HepG2 (cell line): ENCODE measurements at regions not wholly inside any gene's neighbourhood (a gene's known extent, or its start where the extent isn't known, plus 50 kb on each side); places are given as distances from the start of the nearest gene placed in this dataset.

Source experiments
- ATAC-seq: fragments of 200-7000 bp; cut with Tn5 transposase; 3 replicates; pipeline ENCODE4 v1.9.1; 2020; ENCODE audit warnings: mild to moderate bottlenecking, moderate library complexity
- BruUV-seq: library from RNA; stranded (reverse); fragments of 400-500 nt; replicated peaks from 2 replicates; lab custom pipeline; 2021; lab: Mats Ljungman, UMichigan
- CTCF ChIA-PET: fragments of 300-600 bp; formaldehyde crosslinking; extraction: SDS; loops from one replicate; lab custom pipeline; 2021; ENCODE audit warnings: low total read pairs, inconsistent platforms, low intra/inter-chr PET ratio; lab: Yijun Ruan, JAX
- POLR2A ChIA-PET: fragments of 350-600 bp; sonication (Branson Sonifier 250); formaldehyde crosslinking; loops from one replicate; lab custom pipeline; 2020; ENCODE audit warnings: antibody characterized with exemption, inconsistent platforms; lab: Yijun Ruan, JAX
- DNase-seq: peaks from one replicate; pipeline ENCODE4 v3.0.0-alpha.2; 2015; ENCODE audit warnings: low spot score
- FAIRE-seq: peaks from 3 replicates; lab custom pipeline; 2011; peaks lifted over from hg19 to GRCh38; lab: Jason Lieb, UNC
- H2AFZ ChIP-seq: one replicate; pipeline ENCODE4 v1.6.1; 2011; ENCODE audit warnings: low read length, inconsistent platforms
- H3K27ac ChIP-seq: fragments of 300-600 bp; 3 replicates; pipeline ENCODE4 v1.8.0; 2011; ENCODE audit warnings: mixed run types, mild to moderate bottlenecking, mixed read lengths, low read length, inconsistent platforms; ENCODE audit not compliant: insufficient read depth; ENCODE audit errors: extremely low read length
- H3K27me3 ChIP-seq, 2 experiments: fragments of 200-600 bp in 1 of 2; 2 replicates in 1 of 2; 3 replicates in 1 of 2; pipeline versions ENCODE4 v1.6.0 to v1.8.0; 2011; ENCODE audit warnings: low read length in 2 of 2, mild to moderate bottlenecking in 2 of 2, moderate library complexity in 2 of 2, inconsistent platforms in 1 of 2; ENCODE audit not compliant: insufficient read depth in 2 of 2, control insufficient read depth in 1 of 2
- H3K36me3 ChIP-seq, 2 experiments: fragments of 200-600 bp in 1 of 2; replicated peaks in 1 of 2; 2 replicates in 1 of 2; 3 replicates in 1 of 2; pipeline versions ENCODE4 v1.5.1 to v1.8.0; 2011; ENCODE audit warnings: low read length in 2 of 2, inconsistent platforms in 1 of 2; ENCODE audit not compliant: insufficient read depth in 2 of 2, control insufficient read depth in 1 of 2
- H3K4me1 ChIP-seq: 2 replicates; pipeline ENCODE4 v1.5.1; 2012; ENCODE audit warnings: low read length, inconsistent platforms; ENCODE audit not compliant: insufficient read depth
- H3K4me2 ChIP-seq: 2 replicates; pipeline ENCODE4 v1.6.0; 2011; ENCODE audit warnings: low read depth, low read length, inconsistent platforms
- H3K4me3 ChIP-seq, 3 experiments: fragments of 200-600 bp in 1 of 3; sonication (generic), shearing (Covaris generic) in 1 of 3; replicated peaks in 1 of 3; 2 replicates each; pipeline ENCODE4 v1.5.1; 2011 to 2016; ENCODE audit warnings: low read length in 3 of 3, inconsistent platforms in 2 of 3, low read depth in 2 of 3, mild to moderate bottlenecking in 2 of 3, control low read depth in 1 of 3, mixed read lengths in 1 of 3; ENCODE audit not compliant: insufficient read depth in 1 of 3
- H3K79me2 ChIP-seq: one replicate; pipeline ENCODE4 v1.6.1; 2011; ENCODE audit warnings: low read length, inconsistent platforms; ENCODE audit not compliant: insufficient read depth
- H3K9ac ChIP-seq: 2 replicates; pipeline ENCODE4 v1.6.0; 2011; ENCODE audit warnings: mild to moderate bottlenecking, low read depth, low read length, inconsistent platforms; ENCODE audit not compliant: insufficient read depth
- H3K9me3 ChIP-seq: 2 replicates; pipeline ENCODE4 v1.5.1; 2012; ENCODE audit warnings: mild to moderate bottlenecking, low read length
- H4K20me1 ChIP-seq: 2 replicates; pipeline ENCODE4 v1.6.0; 2011; ENCODE audit warnings: inconsistent platforms, mild to moderate bottlenecking, low read length, moderate library complexity; ENCODE audit not compliant: insufficient read depth
- FOSL1 ChIP-seq: sonication (generic); formaldehyde crosslinking; IDR thresholded peaks from 2 replicates; pipeline ENCODE4 v1.9.0; 2021; ENCODE audit warnings: missing genetic modification reagents, borderline replicate concordance
- NR2F6 ChIP-seq, 2 experiments: IDR thresholded peaks; 2 replicates each; pipeline ENCODE4 v1.6.1; 2016; ENCODE audit warnings: antibody characterized with exemption in 1 of 2, mild to moderate bottlenecking in 1 of 2
- WGBS: methylation state at CpG from one replicate; pipeline ENCODE4 v1.1.6; 2017; ENCODE audit warnings: low lambda C conversion rate; 5-methylcytosine and 5-hydroxymethylcytosine counted together
- in situ Hi-C: cut with HindIII; loops from 2 replicates; pipeline ENCODE4 v1.10.0; 2017; ENCODE audit warnings: low pct_unique_long_range_greater_than_20kb; ENCODE audit not compliant: extremely low pct_ligation_motif_present
- intact Hi-C: fragments of 100-400 bp; cut with micrococcal nuclease; formaldehyde crosslinking; loops from one replicate; pipeline ENCODE4 v1.10.0; 2022; ENCODE audit not compliant: unreplicated experiment
- TF ChIP-seq, protein P1 (sequence below): sonication (generic); formaldehyde crosslinking; IDR thresholded peaks from 2 replicates; pipeline ENCODE4 v1.4.0; 2020; ENCODE audit warnings: missing genetic modification reagents, borderline replicate concordance
- TF ChIP-seq, protein P2 (sequence below): sonication (generic); formaldehyde crosslinking; IDR thresholded peaks from 2 replicates; pipeline ENCODE4 v1.5.1; 2020; ENCODE audit warnings: mild to moderate bottlenecking, missing genetic modification reagents, moderate library complexity

DNA sequence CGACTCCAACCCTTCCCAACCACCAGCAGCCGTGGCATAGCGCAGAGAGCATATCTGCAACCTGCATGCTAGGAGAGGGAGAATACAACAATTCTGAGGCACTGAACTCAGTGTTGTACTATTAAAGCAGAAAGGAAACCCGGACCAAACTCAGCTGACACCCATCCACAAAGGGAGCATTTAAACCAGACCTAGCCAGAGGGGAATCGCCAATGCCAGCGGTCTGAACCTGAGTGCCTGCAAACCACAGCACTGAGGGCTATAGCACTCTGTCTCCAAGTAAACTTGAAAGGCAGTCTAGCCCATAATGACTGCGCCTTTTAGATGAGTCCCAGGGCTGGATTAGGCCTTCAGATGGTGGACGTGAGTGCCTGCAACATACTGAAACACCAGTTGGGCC lies 494.4 kb upstream of the PTPRD start:
- intact Hi-C loops (no loop called here), in situ Hi-C loops (no loop called here)
- ChIA-PET POLR2A (no interaction called here), CTCF (no interaction called here)
- no peaks in the 10 kb centered on the region for H4K20me1 ChIP-seq
- WGBS = 7% methylated on average over 7 of the region's 8 CpGs
- H3K4me2 ChIP-seq = no peak overlapping the region
- no peak for DNase-seq
- no peaks in the 10 kb centered on the region for H3K79me2 ChIP-seq
- no TSS peak for BruUV-seq
- no peak overlapping the region for H2AFZ ChIP-seq
- H3K27ac ChIP-seq = no peak overlapping the region
- H3K4me3 ChIP-seq = no peak overlapping the region
- H3K9ac ChIP-seq = no peak overlapping the region
- TF ChIP-seq NR2F6 (IDR thresholded peaks at IDR 0.05) = no peak
- no peak for TF ChIP-seq NR2F6 (CRISPR knock-in tag; IDR thresholded peaks at IDR 0.05)
- TF ChIP-seq, protein P1, sequence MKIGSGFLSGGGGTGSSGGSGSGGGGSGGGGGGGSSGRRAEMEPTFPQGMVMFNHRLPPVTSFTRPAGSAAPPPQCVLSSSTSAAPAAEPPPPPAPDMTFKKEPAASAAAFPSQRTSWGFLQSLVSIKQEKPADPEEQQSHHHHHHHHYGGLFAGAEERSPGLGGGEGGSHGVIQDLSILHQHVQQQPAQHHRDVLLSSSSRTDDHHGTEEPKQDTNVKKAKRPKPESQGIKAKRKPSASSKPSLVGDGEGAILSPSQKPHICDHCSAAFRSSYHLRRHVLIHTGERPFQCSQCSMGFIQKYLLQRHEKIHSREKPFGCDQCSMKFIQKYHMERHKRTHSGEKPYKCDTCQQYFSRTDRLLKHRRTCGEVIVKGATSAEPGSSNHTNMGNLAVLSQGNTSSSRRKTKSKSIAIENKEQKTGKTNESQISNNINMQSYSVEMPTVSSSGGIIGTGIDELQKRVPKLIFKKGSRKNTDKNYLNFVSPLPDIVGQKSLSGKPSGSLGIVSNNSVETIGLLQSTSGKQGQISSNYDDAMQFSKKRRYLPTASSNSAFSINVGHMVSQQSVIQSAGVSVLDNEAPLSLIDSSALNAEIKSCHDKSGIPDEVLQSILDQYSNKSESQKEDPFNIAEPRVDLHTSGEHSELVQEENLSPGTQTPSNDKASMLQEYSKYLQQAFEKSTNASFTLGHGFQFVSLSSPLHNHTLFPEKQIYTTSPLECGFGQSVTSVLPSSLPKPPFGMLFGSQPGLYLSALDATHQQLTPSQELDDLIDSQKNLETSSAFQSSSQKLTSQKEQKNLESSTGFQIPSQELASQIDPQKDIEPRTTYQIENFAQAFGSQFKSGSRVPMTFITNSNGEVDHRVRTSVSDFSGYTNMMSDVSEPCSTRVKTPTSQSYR = no peak
- TF ChIP-seq FOSL1 (CRISPR knock-in tag) = no peak
- TF ChIP-seq, protein P2, sequence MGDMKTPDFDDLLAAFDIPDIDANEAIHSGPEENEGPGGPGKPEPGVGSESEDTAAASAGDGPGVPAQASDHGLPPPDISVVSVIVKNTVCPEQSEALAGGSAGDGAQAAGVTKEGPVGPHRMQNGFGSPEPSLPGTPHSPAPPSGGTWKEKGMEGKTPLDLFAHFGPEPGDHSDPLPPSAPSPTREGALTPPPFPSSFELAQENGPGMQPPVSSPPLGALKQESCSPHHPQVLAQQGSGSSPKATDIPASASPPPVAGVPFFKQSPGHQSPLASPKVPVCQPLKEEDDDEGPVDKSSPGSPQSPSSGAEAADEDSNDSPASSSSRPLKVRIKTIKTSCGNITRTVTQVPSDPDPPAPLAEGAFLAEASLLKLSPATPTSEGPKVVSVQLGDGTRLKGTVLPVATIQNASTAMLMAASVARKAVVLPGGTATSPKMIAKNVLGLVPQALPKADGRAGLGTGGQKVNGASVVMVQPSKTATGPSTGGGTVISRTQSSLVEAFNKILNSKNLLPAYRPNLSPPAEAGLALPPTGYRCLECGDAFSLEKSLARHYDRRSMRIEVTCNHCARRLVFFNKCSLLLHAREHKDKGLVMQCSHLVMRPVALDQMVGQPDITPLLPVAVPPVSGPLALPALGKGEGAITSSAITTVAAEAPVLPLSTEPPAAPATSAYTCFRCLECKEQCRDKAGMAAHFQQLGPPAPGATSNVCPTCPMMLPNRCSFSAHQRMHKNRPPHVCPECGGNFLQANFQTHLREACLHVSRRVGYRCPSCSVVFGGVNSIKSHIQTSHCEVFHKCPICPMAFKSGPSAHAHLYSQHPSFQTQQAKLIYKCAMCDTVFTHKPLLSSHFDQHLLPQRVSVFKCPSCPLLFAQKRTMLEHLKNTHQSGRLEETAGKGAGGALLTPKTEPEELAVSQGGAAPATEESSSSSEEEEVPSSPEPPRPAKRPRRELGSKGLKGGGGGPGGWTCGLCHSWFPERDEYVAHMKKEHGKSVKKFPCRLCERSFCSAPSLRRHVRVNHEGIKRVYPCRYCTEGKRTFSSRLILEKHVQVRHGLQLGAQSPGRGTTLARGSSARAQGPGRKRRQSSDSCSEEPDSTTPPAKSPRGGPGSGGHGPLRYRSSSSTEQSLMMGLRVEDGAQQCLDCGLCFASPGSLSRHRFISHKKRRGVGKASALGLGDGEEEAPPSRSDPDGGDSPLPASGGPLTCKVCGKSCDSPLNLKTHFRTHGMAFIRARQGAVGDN (CRISPR knock-in tag) = no peak
- no peaks in the 10 kb centered on the region for H3K4me1 ChIP-seq
- H3K36me3 ChIP-seq = no peaks in the 10 kb centered on the region
- no peak for ATAC-seq
- no peak for FAIRE-seq
- H3K9me3 ChIP-seq = peaks cover 82% of the 10 kb centered on the region
- no peaks in the 10 kb centered on the region for H3K27me3 ChIP-seq
